NCI-H345 treated with DMSO at 0.1 percent for 48 hours (cell line): ENCODE measurements at regions not wholly inside any gene's neighbourhood (a gene's known extent, or its start where the extent isn't known, plus 50 kb on each side); places are given as distances from the start of the nearest gene placed in this dataset.

Source experiments
- DNase-seq: peaks from one replicate; lab custom pipeline; 2025; ENCODE audit not compliant: unreplicated experiment; lab: John Stamatoyannopoulos, UW

DNA sequence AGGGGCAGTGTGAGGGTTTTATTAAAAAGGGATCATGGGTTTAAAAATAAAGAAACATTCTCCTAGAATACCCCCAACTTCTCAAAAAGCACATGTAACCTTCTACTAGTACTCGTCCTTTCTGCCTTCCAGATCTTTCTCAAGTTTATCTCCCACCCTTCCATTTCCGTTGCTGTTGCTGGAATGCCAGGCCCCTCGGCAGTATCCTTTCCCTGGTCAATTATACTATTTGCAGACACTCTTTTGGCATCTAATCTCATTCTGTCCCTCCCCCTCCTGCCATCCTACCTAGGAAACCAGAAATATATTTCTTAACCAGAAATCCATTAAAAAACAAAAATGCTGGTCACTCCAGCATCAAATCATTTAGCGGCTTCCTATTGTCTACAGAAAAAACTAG is 198.2 kb upstream of the ATP2B1 start:
- DNase-seq, result no peak

DNA sequence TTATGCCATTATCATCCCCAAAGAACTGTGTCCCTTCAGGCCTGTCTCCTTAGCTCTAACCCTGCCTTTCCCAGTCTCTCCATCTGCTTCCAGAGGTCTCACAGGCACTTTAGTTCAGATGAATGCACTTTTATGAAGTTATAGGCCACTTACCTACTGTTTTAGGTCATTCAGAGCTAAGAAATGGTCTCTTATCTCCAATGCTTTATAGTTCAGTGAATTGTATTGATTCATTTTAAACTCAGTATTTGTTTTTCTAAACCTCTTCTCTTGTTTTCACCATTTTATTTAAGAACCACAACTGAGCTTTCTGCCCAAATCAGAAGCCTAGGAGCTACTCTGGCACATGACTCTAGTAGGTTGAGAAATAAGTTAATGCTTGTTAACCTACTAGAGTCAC is 197.5 kb upstream of the ATP2B1 start:
- no peak for DNase-seq

DNA sequence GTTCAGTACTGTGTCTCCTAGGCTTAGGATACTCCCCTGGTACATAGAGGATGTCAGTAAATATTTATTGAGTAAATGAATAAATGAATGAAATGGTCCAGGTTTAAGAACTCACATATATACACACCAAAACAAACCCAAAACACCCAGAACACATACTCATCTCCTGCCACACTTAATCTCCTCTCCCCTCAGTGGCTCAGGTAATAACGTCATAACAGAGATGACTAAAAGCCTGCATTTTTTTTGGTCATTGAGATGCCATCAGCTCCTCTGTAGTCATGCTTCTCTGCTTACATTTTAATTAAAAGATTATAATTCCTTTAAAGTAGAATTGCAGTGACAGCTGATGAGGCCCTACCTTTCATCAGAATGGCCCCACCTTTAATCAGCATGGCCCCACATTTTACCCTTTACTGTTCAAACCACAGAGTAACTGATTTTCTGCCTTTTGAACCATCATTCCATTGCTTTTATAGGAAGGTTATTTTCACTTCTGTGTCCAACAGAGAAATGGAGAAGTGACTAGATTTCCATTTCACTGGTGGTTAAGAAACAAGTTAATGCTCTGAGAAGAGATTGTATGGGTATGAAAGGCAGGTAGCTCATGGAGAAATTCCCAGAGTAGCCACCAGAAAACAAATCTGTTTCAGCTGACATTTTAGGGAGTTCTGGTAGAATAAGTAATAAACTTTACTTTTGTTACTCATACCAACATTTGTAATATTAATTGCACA is 193.4 kb upstream of the ATP2B1 start:
- no peak for DNase-seq

DNA sequence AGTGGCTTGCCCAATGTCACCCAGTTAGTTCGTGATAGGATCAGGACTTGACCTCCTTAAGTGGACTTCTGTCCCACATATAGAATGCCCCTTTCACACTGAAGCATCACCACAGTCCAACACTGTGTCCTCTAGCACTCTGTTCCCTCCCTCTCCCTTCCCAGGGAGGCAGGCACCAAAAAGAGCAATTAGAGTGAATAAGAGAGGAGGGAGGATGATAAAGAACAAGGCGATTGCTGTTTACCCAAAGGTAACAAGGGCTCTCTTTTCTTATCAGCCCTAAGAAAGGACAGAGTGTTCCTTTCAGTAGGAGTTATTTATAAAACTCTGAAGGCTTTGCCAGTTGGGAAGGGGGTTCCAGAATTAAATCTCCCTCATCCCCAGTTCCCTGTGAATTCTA is 192.7 kb upstream of the ATP2B1 start:
- no peak for DNase-seq

DNA sequence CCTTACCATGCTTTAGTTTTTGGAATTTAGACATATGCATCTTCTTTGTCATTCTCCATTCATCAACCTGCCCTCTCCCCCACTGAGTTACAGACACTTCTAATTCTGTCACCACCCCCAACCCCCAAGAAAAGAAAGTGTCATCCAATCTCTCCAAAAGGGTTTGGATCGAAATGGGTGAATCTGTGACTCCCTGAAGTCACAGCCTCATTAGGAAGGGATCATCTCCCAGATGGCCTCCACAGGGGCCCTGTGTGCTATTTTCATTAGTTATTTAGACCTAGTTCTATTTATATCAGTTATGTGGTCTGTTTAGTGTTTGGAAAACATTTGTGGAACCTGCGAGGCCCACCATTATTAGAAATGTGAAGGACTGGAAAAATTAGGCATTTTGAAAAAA is 191.0 kb upstream of the ATP2B1 start:
- DNase-seq, result no peak

DNA sequence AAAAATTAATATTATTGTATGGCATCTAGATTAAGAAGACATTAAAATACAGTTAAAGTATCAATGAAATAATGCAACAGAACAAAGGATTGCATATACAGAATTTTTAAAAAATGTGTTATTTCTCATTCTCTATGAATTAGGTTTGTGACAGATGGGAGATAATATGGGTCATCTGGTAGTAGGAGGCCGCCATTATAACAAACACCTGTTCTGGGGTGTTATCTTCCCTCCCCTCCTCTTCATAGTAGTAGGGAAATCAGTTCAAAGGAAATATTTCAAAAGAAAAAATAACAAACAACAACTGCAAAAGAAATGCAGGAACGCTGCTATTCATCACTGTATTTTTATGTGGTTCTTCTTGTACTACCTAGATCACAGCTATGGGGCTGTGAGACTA is 187.0 kb upstream of the ATP2B1 start:
- DNase-seq, result no peak

DNA sequence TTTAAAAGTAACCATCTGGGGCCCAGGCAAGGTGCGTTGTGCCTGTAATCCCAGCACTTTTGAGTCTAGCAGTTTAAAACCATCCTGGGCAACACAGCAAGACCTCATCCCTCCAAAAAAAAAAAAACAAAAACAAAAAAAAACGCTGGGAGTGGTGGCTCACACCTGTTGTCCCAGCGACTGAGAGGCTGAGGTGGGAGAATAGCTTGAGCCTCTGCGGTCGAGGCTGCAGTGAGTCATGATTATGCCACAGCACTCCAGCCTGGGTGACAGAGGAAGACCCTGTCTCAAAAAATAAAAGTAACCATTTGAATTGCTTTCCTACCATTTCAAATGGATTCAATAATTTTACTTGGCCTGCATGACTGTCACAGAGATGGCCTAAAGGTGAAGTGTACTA is 186.5 kb upstream of the ATP2B1 start:
- no peak for DNase-seq

DNA sequence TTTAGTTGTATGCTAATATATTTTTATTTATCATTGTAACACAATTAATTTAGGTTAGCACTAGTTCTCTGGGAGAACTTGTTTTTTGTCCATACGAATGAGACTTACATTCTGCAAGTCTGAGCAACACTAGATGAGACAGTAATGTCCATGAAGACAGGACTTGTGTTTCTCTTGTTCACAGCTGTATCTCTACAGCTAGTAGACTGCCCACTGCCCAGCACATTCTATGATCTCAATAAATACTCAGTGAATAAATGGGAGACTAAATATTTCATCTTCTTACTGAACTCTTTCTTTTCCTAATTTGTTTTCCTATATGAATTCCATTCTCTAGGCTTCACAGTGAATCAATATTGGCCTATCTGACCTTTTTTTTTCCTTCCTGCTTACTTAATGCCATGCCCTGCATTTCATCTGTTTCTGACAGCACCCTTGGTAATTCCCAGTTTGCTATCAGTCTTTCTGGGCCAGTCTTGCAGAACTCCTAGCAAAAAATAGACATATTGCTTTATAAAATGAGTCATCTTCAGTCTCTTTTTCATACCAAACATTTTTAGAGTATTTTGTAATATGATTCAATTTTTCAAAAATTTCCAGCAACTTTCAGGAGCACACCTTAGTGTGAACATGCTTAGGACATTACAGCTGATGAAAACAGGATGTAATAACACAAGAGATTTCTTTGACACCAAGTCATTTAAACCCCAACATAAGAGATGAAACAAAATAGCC is 185.5 kb upstream of the ATP2B1 start:
- DNase-seq, result no peak

DNA sequence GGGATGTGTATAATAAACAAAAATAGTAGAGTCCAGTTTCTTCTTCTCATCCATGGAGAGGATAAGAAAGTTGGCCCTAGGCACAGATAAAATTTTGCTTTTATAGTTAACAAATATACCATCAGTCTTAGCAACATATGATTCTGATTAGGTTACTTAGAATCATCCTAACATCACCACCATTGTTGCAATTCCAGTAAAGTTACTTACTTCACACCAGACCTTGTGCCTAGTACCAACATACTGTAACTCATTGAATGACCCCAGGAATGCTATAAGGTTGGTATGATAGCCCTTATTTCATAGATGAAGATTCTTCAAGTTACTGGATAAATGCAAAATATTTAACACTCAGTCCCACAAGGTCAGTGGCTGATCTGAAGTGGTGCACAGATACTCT is 183.8 kb upstream of the ATP2B1 start:
- no peak for DNase-seq

DNA sequence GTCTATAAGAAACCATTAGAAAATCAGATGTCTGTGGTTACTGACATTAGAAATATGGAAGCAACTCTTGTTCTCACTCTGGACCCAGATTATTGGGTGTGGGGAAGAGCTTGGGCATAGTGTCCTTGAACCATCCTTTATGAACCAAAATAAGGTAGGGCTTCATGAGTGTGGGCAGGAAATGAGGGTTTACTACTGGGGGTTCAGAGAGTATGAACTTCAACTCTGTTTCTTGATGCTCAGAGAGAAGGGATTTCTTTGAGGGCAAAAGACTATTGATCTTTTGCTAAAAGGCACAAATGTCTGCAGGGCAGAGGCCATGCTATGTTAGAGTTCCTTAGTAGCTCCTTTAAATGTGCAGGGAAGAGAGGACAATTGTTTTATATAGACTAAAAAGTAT is 183.3 kb upstream of the ATP2B1 start:
- DNase-seq, result no peak

DNA sequence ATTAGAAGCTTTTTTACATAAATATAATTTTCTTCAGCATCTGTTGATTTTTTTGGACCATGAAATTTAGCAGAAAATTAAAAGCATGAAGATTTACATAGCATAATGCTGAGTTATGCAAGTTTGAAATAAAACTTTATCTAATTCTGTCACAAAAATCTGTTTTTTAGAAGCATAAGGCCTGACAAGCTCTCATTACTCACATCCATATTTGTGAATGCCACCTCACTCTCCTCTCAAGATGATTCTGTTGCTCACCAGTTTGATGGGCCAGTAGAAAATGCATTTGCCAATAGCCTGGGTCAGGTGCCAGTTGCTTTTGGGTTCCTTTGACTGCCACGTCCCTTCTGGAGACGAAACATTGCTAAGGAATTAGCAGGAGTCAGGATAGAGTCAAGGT is 181.5 kb upstream of the ATP2B1 start:
- DNase-seq, result no peak

DNA sequence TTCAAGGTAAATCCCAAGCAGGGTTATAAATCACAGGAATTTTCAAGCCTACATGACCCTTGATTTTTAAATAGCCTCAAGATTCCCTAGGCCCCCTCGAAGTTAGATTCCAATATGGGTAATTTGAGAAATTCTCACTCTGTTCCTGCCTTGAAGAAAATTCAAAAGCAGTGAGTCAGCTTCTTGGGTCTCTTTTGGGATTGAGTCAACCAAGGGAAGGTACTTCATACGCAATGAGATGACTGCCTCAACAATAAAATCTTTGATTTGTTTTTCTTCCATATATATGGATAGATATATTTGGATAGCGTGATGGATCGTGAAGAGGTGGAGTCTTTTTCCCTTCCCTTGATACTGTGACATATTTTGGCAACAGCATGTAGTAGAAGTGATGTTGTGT is 180.4 kb upstream of the ATP2B1 start:
- no peak for DNase-seq

DNA sequence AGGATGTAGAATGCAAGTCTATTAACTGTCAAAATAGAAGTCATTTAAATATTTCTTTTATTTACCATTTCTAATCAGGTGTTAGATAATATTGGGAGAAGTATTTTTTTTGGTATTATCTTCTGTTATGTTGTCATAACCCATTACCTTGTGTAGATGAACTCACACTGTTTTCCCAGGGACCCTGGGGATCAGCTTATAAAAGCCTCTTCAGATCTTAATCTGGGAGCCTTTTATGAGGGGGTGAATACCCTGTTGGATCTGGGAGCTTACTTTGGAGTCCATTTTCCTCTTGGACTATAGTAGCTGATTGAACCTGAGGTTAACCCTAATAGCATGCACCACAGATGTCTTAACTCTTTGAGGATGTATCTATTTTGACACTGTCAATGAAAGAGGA is 176.3 kb upstream of the ATP2B1 start:
- DNase-seq, result no peak

DNA sequence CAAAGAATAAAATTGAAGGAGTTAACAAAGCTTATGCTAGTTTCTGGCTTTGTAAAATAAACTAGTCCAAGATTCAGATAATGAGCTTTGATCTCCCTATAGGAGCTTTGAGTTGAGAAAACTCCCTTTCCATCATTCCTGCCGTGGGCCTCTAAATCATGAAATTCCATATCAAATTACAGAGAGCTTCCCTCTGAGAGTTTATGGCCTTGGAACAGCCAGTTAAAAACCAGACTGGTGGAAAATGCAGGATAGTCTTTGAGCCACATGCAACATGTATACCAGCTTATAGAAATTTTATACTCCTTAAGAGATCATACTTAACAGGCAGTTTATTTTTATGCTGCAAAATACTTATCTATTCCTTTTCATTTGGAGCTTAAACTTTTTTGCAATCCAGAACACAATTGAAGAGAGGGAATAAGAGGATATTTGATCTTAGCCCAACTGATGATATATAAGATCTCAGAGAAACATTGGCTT is 175.8 kb upstream of the ATP2B1 start:
- DNase-seq, result peak; percentile 48

DNA sequence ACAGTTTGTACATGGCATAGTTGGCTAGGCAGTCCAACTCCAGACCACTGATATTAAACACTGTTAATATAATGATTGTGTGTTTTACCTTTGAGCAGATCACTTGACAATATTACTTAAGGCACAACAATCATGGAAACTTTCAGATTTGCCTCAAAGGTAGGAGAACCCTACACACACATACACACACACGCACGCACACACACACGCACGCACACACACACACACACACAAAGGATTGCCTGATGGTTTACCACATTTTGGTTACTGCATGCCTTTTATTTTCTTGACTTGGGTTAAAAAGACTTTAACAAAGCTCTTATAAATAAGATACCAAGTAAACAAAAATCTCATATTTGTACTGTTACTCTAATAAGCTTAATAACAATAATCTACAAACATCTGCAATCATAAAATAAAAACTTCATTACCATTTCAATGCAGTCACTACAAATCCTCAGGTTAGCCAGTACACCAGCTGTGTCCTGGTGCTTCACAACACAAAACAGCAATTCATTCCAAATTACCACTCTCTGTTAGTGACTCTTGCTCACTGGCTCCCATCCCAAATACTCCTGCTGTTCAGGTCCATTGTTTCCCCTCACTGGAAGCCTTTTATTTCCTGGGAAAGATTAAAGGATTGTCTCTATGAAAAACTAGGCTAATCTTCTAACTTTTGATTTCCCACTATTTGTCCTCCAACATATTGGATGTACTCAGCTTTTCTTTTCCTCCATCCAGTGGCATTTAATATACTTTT is 175.2 kb upstream of the ATP2B1 start:
- DNase-seq, result peak; percentile 91

DNA sequence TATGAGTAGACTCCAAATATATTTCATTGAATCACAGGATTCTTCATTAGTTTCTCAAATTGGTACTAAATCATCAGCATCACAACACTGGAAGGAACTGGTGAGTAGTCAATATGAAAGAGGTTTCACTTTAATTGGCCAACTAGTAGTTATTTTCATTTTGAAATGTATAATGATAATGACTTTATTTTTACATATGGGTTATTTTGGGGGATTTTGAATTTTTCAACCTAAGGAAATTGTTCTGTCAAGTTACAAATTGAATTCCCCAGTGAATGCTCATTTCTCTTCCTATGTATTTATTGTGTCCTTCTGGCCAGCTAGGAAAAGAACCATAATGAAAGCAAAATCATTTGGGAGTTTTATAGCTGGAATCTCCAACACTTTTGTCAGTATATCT is 174.2 kb upstream of the ATP2B1 start:
- DNase-seq, result no peak

DNA sequence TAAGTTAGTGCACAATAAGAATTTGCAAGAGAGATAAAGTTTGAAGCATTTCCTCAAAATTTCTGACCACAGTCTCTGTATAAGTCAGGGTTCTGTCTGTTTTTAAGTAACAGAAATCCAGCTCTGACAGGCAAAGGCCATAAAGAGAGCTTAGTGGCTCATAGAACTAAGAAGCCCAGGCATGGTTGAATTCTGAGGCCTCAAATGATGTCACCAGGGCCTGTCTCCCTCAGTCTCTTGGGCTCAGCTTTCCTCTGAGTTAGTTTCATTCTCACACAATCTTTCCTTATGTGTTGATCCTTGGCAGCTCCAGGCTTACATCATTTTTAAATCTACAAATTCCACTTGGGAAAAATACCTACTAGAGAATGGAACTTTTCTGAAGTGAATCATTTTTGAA is 173.4 kb upstream of the ATP2B1 start:
- no peak for DNase-seq

DNA sequence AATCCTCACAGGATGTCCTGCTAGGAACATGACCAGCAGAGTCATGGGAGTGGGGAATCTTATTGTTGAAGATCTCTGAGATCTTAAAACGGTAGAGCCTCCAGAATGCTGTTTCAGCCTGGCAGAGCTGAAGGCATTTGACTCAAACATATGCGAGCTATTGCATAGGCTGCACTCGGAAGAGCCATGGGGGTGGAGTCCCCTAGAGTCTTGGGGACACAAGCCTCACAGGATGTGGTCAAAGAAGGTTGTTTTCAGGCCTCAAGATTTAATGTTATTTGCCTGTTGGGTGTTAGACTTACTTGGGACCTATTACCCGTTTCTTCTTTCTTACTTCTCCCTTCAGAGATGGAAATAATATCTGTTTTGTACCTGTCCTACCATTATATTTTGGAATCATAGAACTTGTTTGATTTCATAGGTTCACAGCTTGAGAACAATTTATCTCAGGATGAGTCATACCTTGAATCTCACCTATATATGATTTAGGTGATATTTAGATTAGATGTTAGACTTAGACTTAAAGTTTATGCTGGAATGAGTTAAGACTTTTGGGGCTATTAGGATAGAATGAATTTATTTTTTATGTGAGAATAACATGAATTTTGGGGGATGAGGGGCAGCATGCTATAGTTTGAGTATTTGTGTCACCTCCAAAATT is 172.2 kb upstream of the ATP2B1 start:
- no peak for DNase-seq

DNA sequence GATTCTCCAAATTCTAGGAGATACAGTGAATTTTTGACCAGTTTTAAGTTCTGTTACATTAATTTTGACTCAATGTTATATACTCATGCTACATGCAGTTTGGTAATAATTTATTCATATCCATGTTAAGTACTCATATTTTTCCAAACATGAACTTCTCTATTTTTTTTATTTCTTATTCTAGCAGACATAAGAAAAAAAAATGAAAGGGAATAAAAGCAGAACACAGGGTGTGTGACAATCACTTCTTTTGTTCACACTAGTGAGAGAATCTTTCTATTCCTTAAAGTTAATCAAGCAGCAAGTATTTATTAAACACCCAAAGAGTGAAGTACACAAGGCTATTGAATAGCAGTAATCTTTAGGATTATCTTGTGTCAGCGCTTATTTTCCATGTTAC is 171.1 kb upstream of the ATP2B1 start:
- DNase-seq, result no peak

DNA sequence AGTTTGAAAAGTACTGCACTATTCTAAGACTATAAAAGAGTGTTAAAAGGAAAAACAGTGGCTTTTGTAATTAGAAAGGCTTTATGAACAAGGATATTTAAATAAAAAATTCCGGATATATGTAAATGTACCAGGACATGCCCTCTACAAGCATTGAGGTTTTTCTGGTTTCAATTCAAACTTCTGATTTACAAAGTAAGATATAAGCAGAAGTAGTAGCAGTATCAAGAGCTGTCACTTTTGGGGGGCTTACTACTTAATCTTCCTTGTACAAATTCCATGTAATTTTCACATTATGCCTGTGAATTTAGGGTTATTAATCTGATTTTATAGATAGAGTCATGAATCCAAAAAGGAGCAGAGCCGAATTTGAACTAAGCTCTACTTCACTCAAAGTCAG is 170.3 kb upstream of the ATP2B1 start:
- DNase-seq, result no peak

DNA sequence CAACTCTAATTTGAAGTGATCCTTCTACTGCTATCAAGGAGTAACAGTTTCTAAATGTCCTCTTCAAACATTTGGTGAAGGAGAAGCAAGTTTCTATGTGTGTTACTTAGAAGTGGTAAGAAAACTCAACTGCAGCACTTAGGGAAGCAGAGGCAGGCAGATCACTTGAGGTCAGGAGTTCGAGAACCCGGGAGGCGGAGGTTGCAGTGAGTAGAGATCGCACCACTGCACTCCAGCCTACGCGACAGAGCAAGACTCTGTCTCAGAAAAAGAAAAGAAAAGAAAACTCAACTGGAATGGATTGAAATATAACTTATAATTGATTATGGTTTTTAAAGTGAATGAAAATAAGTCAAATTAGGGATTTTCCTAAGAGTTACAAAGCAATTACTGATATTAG is 169.7 kb upstream of the ATP2B1 start:
- no peak for DNase-seq
